ENCODE measurements at regions not wholly inside any gene's neighbourhood (a gene's known extent, or its start where the extent isn't known, plus 50 kb on each side); places are given as distances from the start of the nearest gene placed in this dataset.

GRCh38 chr15:39399600-39399999 lies 181.3 kb upstream of the THBS1 start:
- TF ChIP-seq MAX (IDR thresholded peaks at IDR 0.05; ENCODE audit: low read depth), result no peak
- TF ChIP-seq GATA2 (CRISPR knock-in tag; IDR thresholded peaks at IDR 0.05), result no peak
- no peak for TF ChIP-seq REST (IDR thresholded peaks at IDR 0.05; ENCODE audit: low read depth, low read length)
- no peak for TF ChIP-seq CTCF (IDR thresholded peaks at IDR 0.05)
- no peak for TF ChIP-seq EZH2phosphoT487 (IDR thresholded peaks at IDR 0.05; ENCODE audit: borderline replicate concordance, low read depth)
- TF ChIP-seq EP300 (IDR thresholded peaks at IDR 0.05; ENCODE audit: borderline replicate concordance in 1 of 2, low read depth in 1 of 2, low read length in 1 of 2), result no peak
- no peak for TF ChIP-seq RFX5 (IDR thresholded peaks at IDR 0.05; ENCODE audit: low read length)
- TF ChIP-seq POLR2AphosphoS5 (IDR thresholded peaks at IDR 0.05; ENCODE audit: low read depth, low read length), result no peak
- TF ChIP-seq CHD2 (IDR thresholded peaks at IDR 0.05; ENCODE audit: low read length, partially characterized antibody), result no peak
- TF ChIP-seq JUND (IDR thresholded peaks at IDR 0.05), result no peak

Data from SK-N-SH (cell line).